ENCODE measurements at regions not wholly inside any gene's neighbourhood (a gene's known extent, or its start where the extent isn't known, plus 50 kb on each side); places are given as distances from the start of the nearest gene placed in this dataset.
"Not testable (repeated sequence)": the region's sequence is repeated elsewhere in the genome, so short reads cannot be mapped to it uniquely, and the experiment has no call there.

GRCh38 chr3:158936530-158937113, 134.8 kb downstream of the MFSD1 start:
- Mint-ChIP-seq H3K27ac (no peak overlapping the region), H3K36me3 (ENCODE audit: low read depth) (no peaks in the 10 kb centered on the region), H3K4me1 (no peaks in the 10 kb centered on the region), H3K4me3 (no peak overlapping the region), H3K9me3 (peaks cover 21% of the 10 kb centered on the region), H3K27me3 (peaks cover 19% of the 10 kb centered on the region)
- no peak for ATAC-seq (replicated peaks)

- no peaks in the 10 kb centered on the region for H3K9me3 Mint-ChIP-seq
- no peaks in the 10 kb centered on the region for H3K36me3 Mint-ChIP-seq (ENCODE audit: low read depth)
- H3K27me3 Mint-ChIP-seq: peaks cover 11% of the 10 kb centered on the region
- no peaks in the 10 kb centered on the region for H3K4me1 Mint-ChIP-seq
- no peak for ATAC-seq (replicated peaks)
- no peak overlapping the region for H3K4me3 Mint-ChIP-seq
- H3K27ac Mint-ChIP-seq: no peak overlapping the region
Measured at GRCh38 chr3:158950178-158950901, 148.5 kb downstream of the MFSD1 start.

GRCh38 chr3:158953131-158953530, 151.3 kb downstream of the MFSD1 start:
- no peaks in the 10 kb centered on the region for H3K36me3 Mint-ChIP-seq (ENCODE audit: low read depth)
- H3K4me3 Mint-ChIP-seq: no peak overlapping the region
- no peaks in the 10 kb centered on the region for H3K9me3 Mint-ChIP-seq
- H3K27me3 Mint-ChIP-seq: peaks cover 7% of the 10 kb centered on the region
- no peaks in the 10 kb centered on the region for H3K4me1 Mint-ChIP-seq
- no peak overlapping the region for H3K27ac Mint-ChIP-seq
- ATAC-seq (replicated peaks): no peak

GRCh38 chr3:158954420-158954819, 152.6 kb downstream of the MFSD1 start:
- no peaks in the 10 kb centered on the region for H3K9me3 Mint-ChIP-seq
- peaks cover 7% of the 10 kb centered on the region for H3K27me3 Mint-ChIP-seq
- no peak overlapping the region for H3K4me3 Mint-ChIP-seq
- no peaks in the 10 kb centered on the region for H3K4me1 Mint-ChIP-seq
- H3K36me3 Mint-ChIP-seq (ENCODE audit: low read depth): no peaks in the 10 kb centered on the region
- H3K27ac Mint-ChIP-seq: no peak overlapping the region
- no peak for ATAC-seq (replicated peaks)

GRCh38 chr3:158957777-158958176, 155.9 kb downstream of the MFSD1 start:
- not testable (repeated sequence) for H3K27ac Mint-ChIP-seq; H3K36me3 Mint-ChIP-seq (ENCODE audit: low read depth); H3K27me3 Mint-ChIP-seq; H3K4me1 Mint-ChIP-seq; H3K4me3 Mint-ChIP-seq; H3K9me3 Mint-ChIP-seq; ATAC-seq (replicated peaks)

- no peak overlapping the region for H3K27ac Mint-ChIP-seq
- no peaks in the 10 kb centered on the region for H3K36me3 Mint-ChIP-seq (ENCODE audit: low read depth)
- H3K27me3 Mint-ChIP-seq: peaks cover 3% of the 10 kb centered on the region
- ATAC-seq (replicated peaks): no peak
- H3K4me3 Mint-ChIP-seq: no peak overlapping the region
- no peaks in the 10 kb centered on the region for H3K9me3 Mint-ChIP-seq
- H3K4me1 Mint-ChIP-seq: no peaks in the 10 kb centered on the region
Measured at GRCh38 chr3:158958873-158959272, 157.0 kb downstream of the MFSD1 start.

GRCh38 chr3:158961471-158961870, 159.6 kb downstream of the MFSD1 start:
- no peaks in the 10 kb centered on the region for H3K9me3 Mint-ChIP-seq
- ATAC-seq (replicated peaks): no peak
- peaks cover 3% of the 10 kb centered on the region for H3K27me3 Mint-ChIP-seq
- H3K36me3 Mint-ChIP-seq (ENCODE audit: low read depth): no peaks in the 10 kb centered on the region
- H3K4me1 Mint-ChIP-seq: no peaks in the 10 kb centered on the region
- no peak overlapping the region for H3K4me3 Mint-ChIP-seq
- H3K27ac Mint-ChIP-seq: no peak overlapping the region

- Mint-ChIP-seq H3K4me1 (no peaks in the 10 kb centered on the region), H3K27ac (no peak overlapping the region), H3K27me3 (peaks cover 3% of the 10 kb centered on the region), H3K36me3 (ENCODE audit: low read depth) (no peaks in the 10 kb centered on the region), H3K4me3 (no peak overlapping the region), H3K9me3 (no peaks in the 10 kb centered on the region)
- ATAC-seq (replicated peaks): no peak
Measured at GRCh38 chr3:158961911-158962310, 160.1 kb downstream of the MFSD1 start.

- Mint-ChIP-seq H3K27me3 (peaks cover 7% of the 10 kb centered on the region), H3K9me3 (no peaks in the 10 kb centered on the region), H3K4me3 (no peak overlapping the region), H3K27ac (no peak overlapping the region), H3K36me3 (ENCODE audit: low read depth) (no peaks in the 10 kb centered on the region), H3K4me1 (no peaks in the 10 kb centered on the region)
- ATAC-seq (replicated peaks): no peak
Measured at GRCh38 chr3:158970006-158970405, 168.2 kb downstream of the MFSD1 start.

- Mint-ChIP-seq H3K9me3 (no peaks in the 10 kb centered on the region), H3K4me1 (no peaks in the 10 kb centered on the region), H3K27ac (no peak overlapping the region), H3K27me3 (peaks cover 9% of the 10 kb centered on the region), H3K36me3 (ENCODE audit: low read depth) (no peaks in the 10 kb centered on the region), H3K4me3 (no peak overlapping the region)
- no peak for ATAC-seq (replicated peaks)
Measured at GRCh38 chr3:158974904-158975303, 173.1 kb downstream of the MFSD1 start.

- Mint-ChIP-seq H3K4me3 (no peak overlapping the region), H3K27ac (no peak overlapping the region), H3K9me3 (peaks cover 4% of the 10 kb centered on the region)
Measured at GRCh38 chr3:158976966-158977365, 175.1 kb downstream of the MFSD1 start.

GRCh38 chr3:158977497-158977896, 175.6 kb downstream of the MFSD1 start:
- H3K27ac Mint-ChIP-seq: no peak overlapping the region
- H3K36me3 Mint-ChIP-seq (ENCODE audit: low read depth): no peaks in the 10 kb centered on the region
- H3K4me1 Mint-ChIP-seq: no peaks in the 10 kb centered on the region
- peaks cover 5% of the 10 kb centered on the region for H3K27me3 Mint-ChIP-seq
- peaks cover 4% of the 10 kb centered on the region for H3K9me3 Mint-ChIP-seq
- H3K4me3 Mint-ChIP-seq: no peak overlapping the region
- ATAC-seq (replicated peaks): no peak

More at GRCh38 chr3:158976966-158977365, 175.1 kb downstream of the MFSD1 start:
- no peaks in the 10 kb centered on the region for H3K4me1 Mint-ChIP-seq
- H3K36me3 Mint-ChIP-seq (ENCODE audit: low read depth): no peaks in the 10 kb centered on the region
- peaks cover 6% of the 10 kb centered on the region for H3K27me3 Mint-ChIP-seq
- no peak for ATAC-seq (replicated peaks)

GRCh38 chr3:158983216-158984099, 181.6 kb downstream of the MFSD1 start:
- Mint-ChIP-seq H3K27me3 (no peaks in the 10 kb centered on the region), H3K36me3 (ENCODE audit: low read depth) (no peaks in the 10 kb centered on the region), H3K27ac (no peak overlapping the region), H3K9me3 (peaks cover 4% of the 10 kb centered on the region), H3K4me3 (no peak overlapping the region), H3K4me1 (no peaks in the 10 kb centered on the region)
- no peak for ATAC-seq (replicated peaks)

GRCh38 chr3:158991146-158991705, 189.4 kb downstream of the MFSD1 start:
- no peaks in the 10 kb centered on the region for H3K27me3 Mint-ChIP-seq
- no peaks in the 10 kb centered on the region for H3K4me1 Mint-ChIP-seq
- H3K27ac Mint-ChIP-seq: no peak overlapping the region
- no peak overlapping the region for H3K4me3 Mint-ChIP-seq
- H3K36me3 Mint-ChIP-seq (ENCODE audit: low read depth): no peaks in the 10 kb centered on the region
- ATAC-seq (replicated peaks): no peak
- H3K9me3 Mint-ChIP-seq: no peaks in the 10 kb centered on the region
